ENCODE measurements at regions not wholly inside any gene's neighbourhood (a gene's known extent, or its start where the extent isn't known, plus 50 kb on each side); places are given as distances from the start of the nearest gene placed in this dataset.
"Not testable (repeated sequence)": the region's sequence is repeated elsewhere in the genome, so short reads cannot be mapped to it uniquely, and the experiment has no call there.

GRCh38 chr10:78602201-78602932 lies 466.4 kb upstream of the ZMIZ1 start:
- DNase-seq = no peak

- DNase-seq = no peak
Observed at GRCh38 chr10:78604286-78604685, 464.5 kb upstream of the ZMIZ1 start.

- DNase-seq = no peak
Observed at GRCh38 chr10:78604721-78605120, 464.0 kb upstream of the ZMIZ1 start.

GRCh38 chr10:78605800-78606350 lies 462.9 kb upstream of the ZMIZ1 start:
- DNase-seq = no peak

GRCh38 chr10:78606766-78607165 lies 462.0 kb upstream of the ZMIZ1 start:
- DNase-seq = not testable (repeated sequence)

- DNase-seq = no peak
Observed at GRCh38 chr10:78609976-78610375, 458.8 kb upstream of the ZMIZ1 start.

GRCh38 chr10:78613132-78613531 lies 455.6 kb upstream of the ZMIZ1 start:
- no peak for DNase-seq

GRCh38 chr10:78614267-78614666 lies 454.5 kb upstream of the ZMIZ1 start:
- DNase-seq = no peak

GRCh38 chr10:78614744-78615143 lies 454.0 kb upstream of the ZMIZ1 start:
- no peak for DNase-seq

- DNase-seq = no peak
Observed at GRCh38 chr10:78616125-78616695, 452.6 kb upstream of the ZMIZ1 start.

- DNase-seq = no peak
Observed at GRCh38 chr10:78617115-78617514, 451.7 kb upstream of the ZMIZ1 start.

GRCh38 chr10:78617631-78618030 lies 451.1 kb upstream of the ZMIZ1 start:
- DNase-seq = no peak

- DNase-seq = no peak
Observed at GRCh38 chr10:78618050-78618449, 450.7 kb upstream of the ZMIZ1 start.

GRCh38 chr10:78619115-78619851 lies 449.5 kb upstream of the ZMIZ1 start:
- DNase-seq = no peak

GRCh38 chr10:78619896-78620295 lies 448.9 kb upstream of the ZMIZ1 start:
- DNase-seq = no peak

GRCh38 chr10:78620985-78621799 lies 447.6 kb upstream of the ZMIZ1 start:
- DNase-seq = no peak

- no peak for DNase-seq
Observed at GRCh38 chr10:78623578-78624215, 445.1 kb upstream of the ZMIZ1 start.

GRCh38 chr10:78624791-78625190 lies 444.0 kb upstream of the ZMIZ1 start:
- DNase-seq = no peak

- no peak for DNase-seq
Observed at GRCh38 chr10:78626471-78626870, 442.3 kb upstream of the ZMIZ1 start.

- no peak for DNase-seq
Observed at GRCh38 chr10:78627254-78627795, 441.4 kb upstream of the ZMIZ1 start.

GRCh38 chr10:78628976-78629375 lies 439.8 kb upstream of the ZMIZ1 start:
- no peak for DNase-seq

GRCh38 chr10:78629773-78630172 lies 439.0 kb upstream of the ZMIZ1 start:
- no peak for DNase-seq

Data from CD4-positive, alpha-beta T cell treated with Interleukin-15 for 1 hour (primary cell).